ENCODE measurements at regions not wholly inside any gene's neighbourhood (a gene's known extent, or its start where the extent isn't known, plus 50 kb on each side); places are given as distances from the start of the nearest gene placed in this dataset.

DNA sequence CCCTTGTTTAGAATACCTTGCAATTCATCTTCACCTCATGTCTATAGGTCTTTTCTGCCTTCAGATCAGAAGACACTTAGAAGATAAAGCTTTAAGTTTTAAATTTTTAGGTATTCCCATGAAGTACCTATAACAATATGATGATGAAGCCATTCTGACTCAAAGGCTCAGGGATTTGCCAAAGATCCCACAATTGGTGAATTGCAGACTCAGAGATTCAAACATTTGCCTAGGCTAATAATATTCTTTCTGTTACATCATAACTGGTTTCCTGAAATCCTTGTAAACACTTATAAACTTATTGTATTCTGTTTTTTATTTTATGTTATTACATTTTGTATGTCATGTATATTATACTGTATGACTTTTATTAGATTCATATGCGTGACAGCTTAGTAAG lies 62.8 kb upstream of the ZFAND5 start:
- H3K4me1 ChIP-seq = no peaks in the 10 kb centered on the region
- 91% methylated on average over 1 of the region's 1 CpG for WGBS (ENCODE audit: missing lambda C conversion rate)
- H3K9me3 ChIP-seq = no peaks in the 10 kb centered on the region
- ChIA-PET CTCF (no interaction called here), POLR2A (no interaction called here)
- H3K4me2 ChIP-seq = no peak overlapping the region
- no peak overlapping the region for H3K4me3 ChIP-seq
- TF ChIP-seq MAZ (IDR thresholded peaks at IDR 0.05; ENCODE audit: borderline replicate concordance, low read depth, low read length) = no peak
- TF ChIP-seq HOXA7 (CRISPR knock-in tag; IDR thresholded peaks at IDR 0.05) = no peak
- TF ChIP-seq RARB (CRISPR knock-in tag; IDR thresholded peaks at IDR 0.05) = no peak
- TF ChIP-seq, protein P1, sequence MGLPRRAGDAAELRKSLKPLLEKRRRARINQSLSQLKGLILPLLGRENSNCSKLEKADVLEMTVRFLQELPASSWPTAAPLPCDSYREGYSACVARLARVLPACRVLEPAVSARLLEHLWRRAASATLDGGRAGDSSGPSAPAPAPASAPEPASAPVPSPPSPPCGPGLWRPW (IDR thresholded peaks at IDR 0.05) = no peak
- TF ChIP-seq CHD2 (IDR thresholded peaks at IDR 0.05; ENCODE audit: low read length, partially characterized antibody) = no peak
- TF ChIP-seq, protein P2, sequence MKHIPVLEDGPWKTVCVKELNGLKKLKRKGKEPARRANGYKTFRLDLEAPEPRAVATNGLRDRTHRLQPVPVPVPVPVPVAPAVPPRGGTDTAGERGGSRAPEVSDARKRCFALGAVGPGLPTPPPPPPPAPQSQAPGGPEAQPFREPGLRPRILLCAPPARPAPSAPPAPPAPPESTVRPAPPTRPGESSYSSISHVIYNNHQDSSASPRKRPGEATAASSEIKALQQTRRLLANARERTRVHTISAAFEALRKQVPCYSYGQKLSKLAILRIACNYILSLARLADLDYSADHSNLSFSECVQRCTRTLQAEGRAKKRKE (CRISPR knock-in tag; IDR thresholded peaks at IDR 0.05; ENCODE audit: low read depth) = no peak
- TF ChIP-seq SREBF2 (IDR thresholded peaks at IDR 0.05) = no peak
- no peak for TF ChIP-seq NR3C1 (IDR thresholded peaks at IDR 0.05)
- TF ChIP-seq HEYL (CRISPR knock-in tag; IDR thresholded peaks at IDR 0.05) = no peak
- no peak for TF ChIP-seq CBX8 (IDR thresholded peaks at IDR 0.05)
- TF ChIP-seq GATA3 (IDR thresholded peaks at IDR 0.05; ENCODE audit: borderline replicate concordance) = no peak
- TF ChIP-seq, protein P3, sequence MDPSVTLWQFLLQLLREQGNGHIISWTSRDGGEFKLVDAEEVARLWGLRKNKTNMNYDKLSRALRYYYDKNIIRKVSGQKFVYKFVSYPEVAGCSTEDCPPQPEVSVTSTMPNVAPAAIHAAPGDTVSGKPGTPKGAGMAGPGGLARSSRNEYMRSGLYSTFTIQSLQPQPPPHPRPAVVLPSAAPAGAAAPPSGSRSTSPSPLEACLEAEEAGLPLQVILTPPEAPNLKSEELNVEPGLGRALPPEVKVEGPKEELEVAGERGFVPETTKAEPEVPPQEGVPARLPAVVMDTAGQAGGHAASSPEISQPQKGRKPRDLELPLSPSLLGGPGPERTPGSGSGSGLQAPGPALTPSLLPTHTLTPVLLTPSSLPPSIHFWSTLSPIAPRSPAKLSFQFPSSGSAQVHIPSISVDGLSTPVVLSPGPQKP (IDR thresholded peaks at IDR 0.05; ENCODE audit: low read depth, low read length) = no peak
- TF ChIP-seq CHD4 (IDR thresholded peaks at IDR 0.05; ENCODE audit: borderline replicate concordance) = no peak
- TF ChIP-seq, protein P4, sequence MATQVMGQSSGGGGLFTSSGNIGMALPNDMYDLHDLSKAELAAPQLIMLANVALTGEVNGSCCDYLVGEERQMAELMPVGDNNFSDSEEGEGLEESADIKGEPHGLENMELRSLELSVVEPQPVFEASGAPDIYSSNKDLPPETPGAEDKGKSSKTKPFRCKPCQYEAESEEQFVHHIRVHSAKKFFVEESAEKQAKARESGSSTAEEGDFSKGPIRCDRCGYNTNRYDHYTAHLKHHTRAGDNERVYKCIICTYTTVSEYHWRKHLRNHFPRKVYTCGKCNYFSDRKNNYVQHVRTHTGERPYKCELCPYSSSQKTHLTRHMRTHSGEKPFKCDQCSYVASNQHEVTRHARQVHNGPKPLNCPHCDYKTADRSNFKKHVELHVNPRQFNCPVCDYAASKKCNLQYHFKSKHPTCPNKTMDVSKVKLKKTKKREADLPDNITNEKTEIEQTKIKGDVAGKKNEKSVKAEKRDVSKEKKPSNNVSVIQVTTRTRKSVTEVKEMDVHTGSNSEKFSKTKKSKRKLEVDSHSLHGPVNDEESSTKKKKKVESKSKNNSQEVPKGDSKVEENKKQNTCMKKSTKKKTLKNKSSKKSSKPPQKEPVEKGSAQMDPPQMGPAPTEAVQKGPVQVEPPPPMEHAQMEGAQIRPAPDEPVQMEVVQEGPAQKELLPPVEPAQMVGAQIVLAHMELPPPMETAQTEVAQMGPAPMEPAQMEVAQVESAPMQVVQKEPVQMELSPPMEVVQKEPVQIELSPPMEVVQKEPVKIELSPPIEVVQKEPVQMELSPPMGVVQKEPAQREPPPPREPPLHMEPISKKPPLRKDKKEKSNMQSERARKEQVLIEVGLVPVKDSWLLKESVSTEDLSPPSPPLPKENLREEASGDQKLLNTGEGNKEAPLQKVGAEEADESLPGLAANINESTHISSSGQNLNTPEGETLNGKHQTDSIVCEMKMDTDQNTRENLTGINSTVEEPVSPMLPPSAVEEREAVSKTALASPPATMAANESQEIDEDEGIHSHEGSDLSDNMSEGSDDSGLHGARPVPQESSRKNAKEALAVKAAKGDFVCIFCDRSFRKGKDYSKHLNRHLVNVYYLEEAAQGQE (IDR thresholded peaks at IDR 0.05) = no peak
- ATAC-seq (no peak), DNase-seq (ENCODE audit: low read depth in 1 of 2, low spot score in 1 of 2) (no peak), FAIRE-seq (no peak)
- H3K27ac ChIP-seq = no peak overlapping the region

DNA sequence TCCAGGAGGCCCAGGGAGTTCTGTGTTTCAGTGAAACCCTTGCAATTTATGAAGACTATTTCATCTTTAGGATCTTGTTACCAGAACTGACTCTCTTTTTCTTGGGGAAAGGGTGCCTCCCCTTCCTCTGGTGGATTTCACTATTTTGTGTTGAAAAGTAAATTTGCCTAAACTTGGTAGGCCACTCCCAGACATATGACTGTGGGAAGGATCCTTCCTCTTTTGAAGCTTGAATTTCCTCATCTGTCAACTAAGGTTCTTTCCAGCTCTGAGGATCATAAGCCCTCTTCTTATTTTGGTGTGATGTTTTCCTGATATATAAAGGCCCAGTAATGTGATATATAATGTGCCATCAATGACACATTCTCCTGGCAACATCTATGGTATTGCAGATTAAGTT lies 59.1 kb upstream of the ZFAND5 start:
- H3K9me3 ChIP-seq = no peaks in the 10 kb centered on the region
- H3K27ac ChIP-seq = no peak overlapping the region
- ChIA-PET CTCF (no interaction called here), POLR2A (interaction anchor here (0.8 kb wide), 1 partner anchor 59 kb away, joined by 3 read pairs; the partner anchor contains the start of gene ZFAND5)
- no peaks in the 10 kb centered on the region for H3K4me1 ChIP-seq
- H3K4me2 ChIP-seq = no peak overlapping the region
- ATAC-seq (no peak), DNase-seq (ENCODE audit: low read depth in 1 of 2, low spot score in 1 of 2) (no peak), FAIRE-seq (no peak)
- H3K4me3 ChIP-seq = no peak overlapping the region
- TF ChIP-seq HOXB5 (CRISPR knock-in tag; IDR thresholded peaks at IDR 0.05) (no peak), EHF (CRISPR knock-in tag; IDR thresholded peaks at IDR 0.05) (no peak), CBX2 (IDR thresholded peaks at IDR 0.05; ENCODE audit: borderline replicate concordance, low read depth) (no peak), SMC3 (IDR thresholded peaks at IDR 0.05) (no peak), SREBF2 (IDR thresholded peaks at IDR 0.05) (no peak), ZFP36 (IDR thresholded peaks at IDR 0.05; ENCODE audit: borderline replicate concordance, partially characterized antibody) (no peak), POLR2A (IDR thresholded peaks at IDR 0.05; ENCODE audit: low read length) (no peak), CHD2 (IDR thresholded peaks at IDR 0.05; ENCODE audit: low read length, partially characterized antibody) (no peak), FOXS1 (CRISPR knock-in tag; IDR thresholded peaks at IDR 0.05) (no peak), FOSL2 (IDR thresholded peaks at IDR 0.05) (no peak), FOSL2 (CRISPR knock-in tag; IDR thresholded peaks at IDR 0.05) (no peak)
